ENCODE measurements at regions not wholly inside any gene's neighbourhood (a gene's known extent, or its start where the extent isn't known, plus 50 kb on each side); places are given as distances from the start of the nearest gene placed in this dataset.

DNA sequence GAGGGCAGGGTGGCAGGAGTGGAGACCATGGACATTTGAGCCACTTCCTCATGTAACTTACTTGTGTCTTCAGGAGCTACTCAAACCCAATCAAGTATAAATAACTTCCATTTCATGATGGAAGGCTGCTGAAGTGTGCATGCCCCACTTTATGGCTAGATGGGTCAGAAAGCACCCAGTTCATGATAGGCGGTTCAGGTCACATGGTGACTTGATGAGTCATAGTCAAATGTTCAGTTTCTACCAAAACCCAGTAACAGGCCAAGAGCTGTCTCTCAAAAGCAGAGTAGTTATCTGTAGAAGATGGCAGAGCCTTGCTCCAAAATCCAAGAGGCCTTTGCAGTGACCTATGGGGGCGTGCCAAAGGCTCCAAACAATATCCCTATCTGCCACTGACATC, 133.7 kb upstream of the TENT5A start:
- no peaks in the 10 kb centered on the region for H3K36me3 ChIP-seq
- peaks cover 0 to 9% (median 0%) of the 10 kb centered on the region in 12 donors for H3K4me1 ChIP-seq
- no peaks in the 10 kb centered on the region for H3K27me3 ChIP-seq
- no peak for TF ChIP-seq POLR2A (IDR thresholded peaks at IDR 0.05)
- TF ChIP-seq, protein P1, sequence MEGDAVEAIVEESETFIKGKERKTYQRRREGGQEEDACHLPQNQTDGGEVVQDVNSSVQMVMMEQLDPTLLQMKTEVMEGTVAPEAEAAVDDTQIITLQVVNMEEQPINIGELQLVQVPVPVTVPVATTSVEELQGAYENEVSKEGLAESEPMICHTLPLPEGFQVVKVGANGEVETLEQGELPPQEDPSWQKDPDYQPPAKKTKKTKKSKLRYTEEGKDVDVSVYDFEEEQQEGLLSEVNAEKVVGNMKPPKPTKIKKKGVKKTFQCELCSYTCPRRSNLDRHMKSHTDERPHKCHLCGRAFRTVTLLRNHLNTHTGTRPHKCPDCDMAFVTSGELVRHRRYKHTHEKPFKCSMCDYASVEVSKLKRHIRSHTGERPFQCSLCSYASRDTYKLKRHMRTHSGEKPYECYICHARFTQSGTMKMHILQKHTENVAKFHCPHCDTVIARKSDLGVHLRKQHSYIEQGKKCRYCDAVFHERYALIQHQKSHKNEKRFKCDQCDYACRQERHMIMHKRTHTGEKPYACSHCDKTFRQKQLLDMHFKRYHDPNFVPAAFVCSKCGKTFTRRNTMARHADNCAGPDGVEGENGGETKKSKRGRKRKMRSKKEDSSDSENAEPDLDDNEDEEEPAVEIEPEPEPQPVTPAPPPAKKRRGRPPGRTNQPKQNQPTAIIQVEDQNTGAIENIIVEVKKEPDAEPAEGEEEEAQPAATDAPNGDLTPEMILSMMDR (IDR thresholded peaks at IDR 0.05), result no peak
- 83 to 86% (median 85%) methylated on average over 2 of the region's 2 CpGs for WGBS, 4 donors
- no peaks in the 10 kb centered on the region for H3K9me3 ChIP-seq
- DNase-seq, result no peak
- no peak for ATAC-seq
- intact Hi-C loops (cut with DNase I), result no loop called here
- no peak overlapping the region for H3K27ac ChIP-seq
- no peak overlapping the region for H3K4me3 ChIP-seq

DNA sequence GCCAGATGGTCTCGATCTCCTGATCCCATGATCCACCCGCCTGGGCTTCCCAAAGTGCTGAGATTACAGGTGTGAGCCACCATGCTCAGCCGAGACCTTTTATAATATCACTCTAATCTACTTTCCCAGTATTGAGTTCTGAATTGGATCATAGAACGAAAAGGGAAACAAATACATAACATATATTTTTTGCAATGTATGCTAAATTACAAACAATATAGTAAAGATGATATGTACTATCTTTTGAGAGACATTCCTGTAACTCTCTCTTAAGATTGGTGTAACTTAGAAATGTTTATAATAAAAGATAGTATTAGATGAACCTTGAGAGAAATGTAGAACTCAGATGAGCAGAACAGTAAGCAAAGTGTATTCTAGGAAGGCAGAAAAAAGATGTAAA, 129.2 kb upstream of the TENT5A start:
- intact Hi-C loops (cut with DNase I), result no loop called here
- H3K4me3 ChIP-seq, result no peak overlapping the region
- WGBS, 4 donors, result 92 to 94% (median 93%) methylated on average over 4 of the region's 4 CpGs
- no peaks in the 10 kb centered on the region for H3K9me3 ChIP-seq
- H3K27me3 ChIP-seq, result no peaks in the 10 kb centered on the region
- TF ChIP-seq POLR2A (IDR thresholded peaks at IDR 0.05), result no peak
- TF ChIP-seq, protein P1 (IDR thresholded peaks at IDR 0.05), result no peak
- H3K27ac ChIP-seq, result no peak overlapping the region
- no peaks in the 10 kb centered on the region for H3K36me3 ChIP-seq
- H3K4me1 ChIP-seq, result no peaks in the 10 kb centered on the region
- no peak for DNase-seq
- ATAC-seq, result no peak

DNA sequence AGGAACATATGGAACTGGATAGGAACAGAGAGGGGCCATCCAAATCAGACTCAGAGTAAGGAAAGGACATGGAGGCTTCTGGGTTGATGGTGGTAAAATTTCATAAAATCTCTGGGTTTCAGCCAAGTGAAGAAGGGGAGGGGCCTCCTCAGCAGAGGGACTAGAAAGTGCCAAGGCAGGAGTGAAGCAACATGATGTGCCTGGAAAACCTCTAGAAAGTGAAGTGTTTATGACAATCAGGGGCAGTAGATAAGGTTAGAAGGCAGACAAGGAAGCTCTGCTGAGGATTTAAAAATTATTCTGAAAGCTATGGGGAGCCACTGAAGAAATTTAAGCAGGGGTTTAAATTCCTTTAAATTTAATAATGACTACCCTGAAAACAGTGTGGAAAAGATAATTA, 126.0 kb upstream of the TENT5A start:
- DNase-seq (no peak), ATAC-seq (peak in 1 of 4 donors; percentile 36)
- no peaks in the 10 kb centered on the region for H3K4me1 ChIP-seq
- H3K9me3 ChIP-seq, result peaks cover 0 to 20% (median 2%) of the 10 kb centered on the region in 12 donors
- no peak overlapping the region for H3K4me3 ChIP-seq
- no peaks in the 10 kb centered on the region for H3K27me3 ChIP-seq
- intact Hi-C loops (cut with DNase I), result no loop called here
- no peaks in the 10 kb centered on the region for H3K36me3 ChIP-seq
- H3K27ac ChIP-seq, result no peak overlapping the region
- TF ChIP-seq POLR2A (IDR thresholded peaks at IDR 0.05), result no peak
- TF ChIP-seq, protein P1 (IDR thresholded peaks at IDR 0.05), result no peak

DNA sequence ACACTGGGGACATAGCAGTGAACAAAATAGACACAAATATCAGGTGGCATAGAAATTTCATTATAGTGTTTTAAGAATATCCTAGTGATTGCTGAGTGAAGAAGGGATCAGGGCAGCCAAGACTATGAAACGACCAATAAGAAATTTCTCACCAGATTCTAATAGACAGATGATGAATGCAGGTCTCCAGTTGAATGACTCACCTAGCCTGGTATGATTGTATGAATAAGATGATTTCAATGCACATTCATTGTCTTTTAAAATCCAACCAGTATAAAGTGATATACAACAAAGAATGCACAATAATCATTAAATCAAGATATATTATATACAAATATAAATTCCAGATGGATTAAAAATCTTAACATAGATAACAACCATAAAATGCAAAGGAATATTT, 124.5 kb upstream of the TENT5A start:
- H3K36me3 ChIP-seq, result no peaks in the 10 kb centered on the region
- H3K9me3 ChIP-seq, result peaks cover 0 to 34% (median 2%) of the 10 kb centered on the region in 12 donors
- H3K27ac ChIP-seq, result no peak overlapping the region
- ATAC-seq (no peak), DNase-seq (no peak)
- WGBS, 4 donors, result 35 to 52% (median 38%) methylated on average over 1 of the region's 1 CpG
- no peaks in the 10 kb centered on the region for H3K4me1 ChIP-seq
- H3K27me3 ChIP-seq, result no peaks in the 10 kb centered on the region
- intact Hi-C loops (cut with DNase I), result no loop called here
- H3K4me3 ChIP-seq, result no peak overlapping the region
- no peak for TF ChIP-seq POLR2A (IDR thresholded peaks at IDR 0.05)
- TF ChIP-seq, protein P1 (IDR thresholded peaks at IDR 0.05), result no peak
